ENCODE measurements at regions not wholly inside any gene's neighbourhood (a gene's known extent, or its start where the extent isn't known, plus 50 kb on each side); places are given as distances from the start of the nearest gene placed in this dataset.
"Not testable (repeated sequence)": the region's sequence is repeated elsewhere in the genome, so short reads cannot be mapped to it uniquely, and the experiment has no call there.

- DNase-seq (ENCODE audit: low read depth in 2 of 3, low spot score in 2 of 3): no peak
Observed at GRCh38 chr6:40705354-40705753, 118.2 kb upstream of the LRFN2 start.

GRCh38 chr6:40701352-40702007 is 114.3 kb upstream of the LRFN2 start:
- no peak for DNase-seq (ENCODE audit: low read depth in 2 of 3, low spot score in 2 of 3)

- no peak for DNase-seq (ENCODE audit: low read depth in 2 of 3, low spot score in 2 of 3)
Observed at GRCh38 chr6:40700006-40700580, 112.9 kb upstream of the LRFN2 start.

GRCh38 chr6:40695750-40696415 is 108.7 kb upstream of the LRFN2 start:
- no peak for DNase-seq (ENCODE audit: low read depth in 2 of 3, low spot score in 2 of 3)

- no peak for DNase-seq (ENCODE audit: low read depth in 2 of 3, low spot score in 2 of 3)
Observed at GRCh38 chr6:40695114-40695513, 108.0 kb upstream of the LRFN2 start.

- DNase-seq (ENCODE audit: low read depth in 2 of 3, low spot score in 2 of 3): no peak
Observed at GRCh38 chr6:40693768-40694167, 106.6 kb upstream of the LRFN2 start.

- no peak for DNase-seq (ENCODE audit: low read depth in 2 of 3, low spot score in 2 of 3)
Observed at GRCh38 chr6:40692337-40692736, 105.2 kb upstream of the LRFN2 start.

- DNase-seq (ENCODE audit: low read depth in 2 of 3, low spot score in 2 of 3): no peak
Observed at GRCh38 chr6:40689185-40689584, 102.0 kb upstream of the LRFN2 start.

GRCh38 chr6:40688214-40688761 is 101.1 kb upstream of the LRFN2 start:
- DNase-seq (ENCODE audit: low read depth in 2 of 3, low spot score in 2 of 3): no peak

GRCh38 chr6:40685862-40686261 is 98.7 kb upstream of the LRFN2 start:
- DNase-seq (ENCODE audit: low read depth in 2 of 3, low spot score in 2 of 3): peak in 2 of 3 donors; percentile 12 to 49

- no peak for DNase-seq (ENCODE audit: low read depth in 2 of 3, low spot score in 2 of 3)
Observed at GRCh38 chr6:40681622-40682021, 94.5 kb upstream of the LRFN2 start.

- DNase-seq (ENCODE audit: low read depth in 2 of 3, low spot score in 2 of 3): no peak
Observed at GRCh38 chr6:40678941-40679340, 91.8 kb upstream of the LRFN2 start.

GRCh38 chr6:40674170-40674569 is 87.0 kb upstream of the LRFN2 start:
- DNase-seq (ENCODE audit: low read depth in 2 of 3, low spot score in 2 of 3): no peak

- no peak for DNase-seq (ENCODE audit: low read depth in 2 of 3, low spot score in 2 of 3)
Observed at GRCh38 chr6:40672087-40672486, 84.9 kb upstream of the LRFN2 start.

GRCh38 chr6:40671694-40672050 is 84.5 kb upstream of the LRFN2 start:
- DNase-seq (ENCODE audit: low read depth in 2 of 3, low spot score in 2 of 3): no peak

- no peak for DNase-seq (ENCODE audit: low read depth in 2 of 3, low spot score in 2 of 3)
Observed at GRCh38 chr6:40671001-40671693, 84.0 kb upstream of the LRFN2 start.

- no peak for DNase-seq (ENCODE audit: low read depth in 2 of 3, low spot score in 2 of 3)
Observed at GRCh38 chr6:40669343-40669742, 82.2 kb upstream of the LRFN2 start.

- no peak for DNase-seq (ENCODE audit: low read depth in 2 of 3, low spot score in 2 of 3)
Observed at GRCh38 chr6:40668203-40668602, 81.0 kb upstream of the LRFN2 start.

GRCh38 chr6:40666530-40666929 is 79.4 kb upstream of the LRFN2 start:
- DNase-seq (ENCODE audit: low read depth in 2 of 3, low spot score in 2 of 3): no peak

GRCh38 chr6:40661726-40662125 is 74.6 kb upstream of the LRFN2 start:
- no peak for DNase-seq (ENCODE audit: low read depth in 2 of 3, low spot score in 2 of 3)

GRCh38 chr6:40656772-40657171 is 69.6 kb upstream of the LRFN2 start:
- DNase-seq (ENCODE audit: low read depth in 2 of 3, low spot score in 2 of 3): not testable (repeated sequence)
